Activated CD8-positive, alpha-beta memory T cell treated with anti-CD3 and anti-CD28 coated beads, Interleukin-2, amount 50 U/mL, for 48 hours (primary cell): ENCODE measurements at regions not wholly inside any gene's neighbourhood (a gene's known extent, or its start where the extent isn't known, plus 50 kb on each side); places are given as distances from the start of the nearest gene placed in this dataset.

ENCODE experiments used
- DNase-seq: peaks from one replicate; pipeline ENCODE4 v3.0.0-alpha.2; 2020

- DNase-seq = no peak
Observed at GRCh38 chr15:79230766-79231165, 51.8 kb upstream of the ANKRD34C start.

GRCh38 chr15:79222808-79223207, 59.7 kb upstream of the ANKRD34C start:
- DNase-seq = no peak

GRCh38 chr15:79221696-79222095, 60.8 kb upstream of the ANKRD34C start:
- no peak for DNase-seq

DNA sequence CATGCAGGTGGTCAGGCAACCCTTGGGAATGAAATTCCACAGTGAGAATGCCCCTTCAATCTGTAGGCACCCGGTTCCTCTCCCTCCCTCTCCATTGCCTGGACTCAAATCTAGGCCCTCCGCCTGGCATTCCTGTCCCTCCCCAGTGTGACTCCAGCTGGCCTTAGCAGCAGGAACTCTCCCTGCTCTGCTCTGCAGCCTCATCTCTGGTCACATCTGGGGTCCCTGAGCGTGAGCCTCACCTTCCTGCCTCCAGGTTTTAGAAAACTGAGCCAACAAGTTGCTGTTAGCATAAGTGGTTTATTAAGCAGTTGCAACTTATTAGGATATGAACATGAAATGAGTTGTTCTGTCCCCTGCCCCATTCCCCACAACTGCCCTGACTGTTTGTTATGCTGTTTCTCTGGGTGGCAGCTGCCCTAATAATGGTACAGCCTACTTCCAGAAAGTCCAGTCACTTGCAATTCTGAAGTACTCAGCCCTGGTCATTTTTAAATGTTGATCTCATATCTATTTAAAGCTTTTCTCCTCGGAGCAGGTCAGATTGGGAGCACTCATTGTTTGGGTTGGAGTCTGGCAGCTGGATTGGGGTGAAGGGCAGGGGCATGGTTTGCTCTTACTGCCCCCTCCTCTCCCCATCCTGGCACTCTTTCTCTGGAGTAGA, 63.0 kb upstream of the ANKRD34C start:
- no peak for DNase-seq

DNA sequence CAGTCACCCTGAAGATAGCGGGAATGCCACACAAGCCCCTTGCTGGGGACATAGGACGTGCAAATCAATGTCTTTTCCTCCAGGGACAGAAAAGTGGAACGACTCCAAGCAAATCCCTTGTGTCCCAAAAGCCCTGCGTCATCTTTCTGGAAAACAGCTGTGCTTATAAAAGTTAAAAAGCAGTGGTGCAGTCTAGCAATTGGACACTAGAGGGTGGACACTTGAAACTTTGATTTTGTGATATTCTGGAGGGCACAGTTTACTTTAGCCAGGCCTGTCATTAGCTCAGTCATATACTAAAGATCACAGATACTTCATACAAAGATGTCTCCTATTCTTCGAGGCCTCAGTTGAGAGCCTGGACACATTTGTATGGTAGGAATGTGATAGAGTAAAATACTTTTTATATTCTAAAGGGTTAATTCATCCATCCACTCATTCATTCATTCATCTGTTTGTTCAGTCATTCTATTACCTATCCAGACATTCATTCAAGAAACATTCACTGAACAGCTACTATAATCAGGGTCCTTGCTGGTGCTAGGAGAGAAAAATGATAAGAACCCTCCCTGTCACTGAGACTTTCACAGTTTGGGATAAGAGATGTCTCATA, 63.8 kb upstream of the ANKRD34C start:
- DNase-seq = no peak

DNA sequence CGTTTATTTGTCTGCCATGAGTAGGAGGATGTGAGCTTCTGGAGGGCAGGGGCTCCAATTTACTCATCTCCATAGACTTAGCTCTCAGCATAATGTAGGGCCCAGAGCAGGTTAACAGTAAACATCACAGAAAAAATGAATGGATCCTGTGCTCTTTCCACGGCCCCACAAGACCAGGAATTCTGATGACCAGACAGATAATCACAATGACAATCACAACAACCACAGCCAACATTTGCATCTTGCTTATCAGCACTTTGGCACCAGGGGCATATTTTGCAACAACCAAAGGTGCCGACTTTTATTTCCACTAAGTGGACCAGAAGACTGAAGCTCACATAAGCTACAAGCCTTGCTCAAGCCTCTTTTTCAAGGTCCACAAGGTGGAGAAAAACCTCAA, 68.9 kb upstream of the ANKRD34C start:
- DNase-seq = no peak

GRCh38 chr15:79212589-79213157, 69.8 kb upstream of the ANKRD34C start:
- DNase-seq = no peak

DNA sequence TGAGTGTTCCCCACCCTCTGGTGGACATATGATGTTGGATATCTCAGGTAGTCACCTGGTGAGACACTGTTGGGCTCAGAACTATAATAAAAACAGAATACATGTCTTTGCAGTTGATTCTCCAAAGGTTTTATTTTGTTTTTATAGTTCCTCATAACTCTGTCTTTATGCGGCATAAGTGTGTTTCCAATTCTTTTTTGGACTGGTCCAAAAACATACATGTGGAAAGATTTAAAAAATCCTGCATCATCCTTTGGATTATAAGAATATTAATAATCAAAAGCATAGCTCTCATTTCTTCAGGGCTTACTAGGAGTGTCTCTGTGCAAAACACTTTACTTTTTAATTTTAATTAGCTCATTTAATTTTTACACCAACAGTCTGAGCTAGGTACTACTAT, 71.0 kb upstream of the ANKRD34C start:
- DNase-seq = no peak

DNA sequence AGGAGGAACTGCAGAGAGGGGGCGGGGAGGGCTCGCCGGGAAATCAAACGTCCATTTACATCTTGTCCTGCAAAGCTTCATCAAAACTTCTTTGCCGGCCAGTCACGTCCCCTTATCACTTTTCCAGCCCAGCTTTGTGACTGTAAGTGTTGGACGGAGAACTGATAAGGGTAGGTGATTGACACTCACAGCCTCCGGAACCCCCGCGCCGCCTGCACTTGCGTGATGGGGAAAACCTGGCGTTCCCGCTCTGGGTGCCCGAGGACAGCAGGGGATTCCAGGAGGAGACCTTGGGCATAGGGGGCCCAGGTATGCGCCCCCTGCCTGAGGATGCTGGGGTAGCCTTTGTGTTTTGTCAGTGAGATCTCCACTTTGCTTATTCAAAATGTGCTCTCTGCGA, 72.8 kb upstream of the ANKRD34C start:
- DNase-seq = no peak

- no peak for DNase-seq
Observed at GRCh38 chr15:79209116-79209515, 73.4 kb upstream of the ANKRD34C start.

GRCh38 chr15:79208179-79208578, 74.3 kb upstream of the ANKRD34C start:
- DNase-seq = no peak

DNA sequence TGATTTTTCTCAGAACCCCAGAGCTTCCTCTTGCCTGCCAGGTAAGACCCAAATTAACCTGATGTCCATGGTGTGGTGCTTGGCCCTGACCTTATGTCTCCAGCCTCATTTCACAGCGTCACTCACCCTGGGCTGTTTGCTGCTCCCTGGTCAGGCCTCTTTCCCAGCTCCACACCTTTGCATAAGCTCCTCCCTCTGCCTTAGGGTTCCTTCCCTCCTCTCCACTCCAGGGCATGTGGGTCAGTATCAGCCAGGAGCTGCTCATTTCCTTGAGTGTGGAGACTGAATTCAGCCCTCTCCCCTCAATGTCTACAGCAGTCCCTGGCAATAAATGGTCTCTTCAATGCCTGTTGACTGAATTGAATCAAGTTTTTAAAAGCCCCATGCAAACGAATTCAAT, 75.6 kb upstream of the ANKRD34C start:
- DNase-seq = no peak

DNA sequence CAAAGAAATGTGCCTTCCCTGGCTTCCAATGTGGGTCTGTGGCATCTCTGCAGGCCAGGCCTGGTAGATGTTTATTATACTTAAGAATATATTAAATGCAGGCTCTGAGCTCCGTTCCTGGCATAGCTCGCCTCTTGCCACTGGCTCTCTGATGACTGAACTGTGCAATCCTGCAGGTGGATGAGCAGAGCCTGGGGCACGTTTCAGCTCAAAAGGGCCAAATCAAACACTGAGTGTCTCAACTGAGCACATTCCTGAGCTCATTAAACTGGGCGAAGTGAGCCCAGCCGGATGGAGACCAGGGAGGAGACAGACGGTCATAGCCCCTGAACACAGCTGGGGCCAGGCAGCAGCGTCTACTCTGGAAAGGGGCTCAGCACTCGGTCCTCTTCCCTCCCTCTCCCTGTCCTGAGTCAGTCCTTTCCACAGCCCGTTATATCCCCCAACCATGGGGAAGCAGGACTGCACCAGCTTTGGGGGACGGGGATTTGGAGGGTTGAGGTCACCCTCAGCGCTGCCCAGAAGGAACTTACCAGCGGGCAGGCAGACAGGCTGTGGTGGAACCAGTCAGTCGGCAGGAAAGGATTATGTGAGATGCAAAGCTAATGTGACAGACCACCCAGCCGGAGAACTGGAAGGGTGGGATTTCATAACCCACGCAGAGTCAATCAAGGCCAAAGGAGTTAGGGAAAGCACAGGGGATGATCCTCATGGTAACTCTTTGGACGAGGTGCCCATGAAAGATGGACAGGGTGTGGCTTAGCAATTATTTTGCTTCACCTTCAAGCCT, 77.4 kb upstream of the ANKRD34C start:
- DNase-seq = no peak

- no peak for DNase-seq
Observed at GRCh38 chr15:79198461-79198860, 84.1 kb upstream of the ANKRD34C start.

- no peak for DNase-seq
Observed at GRCh38 chr15:79197285-79197684, 85.2 kb upstream of the ANKRD34C start.

GRCh38 chr15:79195802-79196201, 86.7 kb upstream of the ANKRD34C start:
- no peak for DNase-seq

DNA sequence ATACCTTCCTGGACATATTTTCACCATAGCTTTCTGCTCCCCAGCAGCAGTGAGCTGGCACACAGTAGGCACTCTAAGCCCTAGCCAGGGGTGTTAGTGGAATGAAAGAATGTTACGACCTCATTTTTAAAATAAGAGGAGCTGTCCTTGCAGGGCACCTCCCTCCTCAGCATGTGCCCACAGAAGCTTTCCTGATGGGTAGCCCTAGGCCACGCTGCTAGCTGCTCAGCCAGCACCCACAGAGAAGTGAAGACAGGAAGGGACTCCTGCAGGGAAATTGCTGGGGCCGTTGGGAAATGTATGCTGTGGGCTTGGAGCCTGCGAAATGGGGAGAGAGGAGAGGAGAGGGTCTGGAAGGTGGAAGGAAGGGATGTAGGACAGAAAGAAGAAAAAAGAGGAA, 87.3 kb upstream of the ANKRD34C start:
- no peak for DNase-seq

GRCh38 chr15:79194386-79194785, 88.1 kb upstream of the ANKRD34C start:
- DNase-seq = no peak

GRCh38 chr15:79193549-79193948, 89.0 kb upstream of the ANKRD34C start:
- no peak for DNase-seq

DNA sequence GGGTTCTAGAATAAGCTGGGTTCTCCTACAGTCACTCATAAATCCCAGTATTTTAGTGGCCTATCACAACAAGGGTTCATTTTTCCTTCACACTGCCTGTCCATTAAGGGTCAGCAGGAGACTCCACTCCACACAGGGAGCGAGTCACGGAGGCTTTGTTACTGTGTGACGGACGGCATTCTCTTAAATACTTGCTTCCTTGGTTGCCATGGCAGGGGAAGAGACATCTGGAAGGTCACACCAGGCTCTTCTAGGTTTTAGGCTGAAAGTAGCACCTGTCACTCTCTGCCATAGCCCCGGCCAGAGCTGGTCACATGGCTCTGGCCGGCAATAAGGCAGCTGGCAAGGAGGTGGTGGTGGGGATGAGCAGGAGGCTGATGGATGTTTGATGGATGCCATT, 89.4 kb upstream of the ANKRD34C start:
- no peak for DNase-seq

- no peak for DNase-seq
Observed at GRCh38 chr15:79192462-79193036, 90.0 kb upstream of the ANKRD34C start.

DNA sequence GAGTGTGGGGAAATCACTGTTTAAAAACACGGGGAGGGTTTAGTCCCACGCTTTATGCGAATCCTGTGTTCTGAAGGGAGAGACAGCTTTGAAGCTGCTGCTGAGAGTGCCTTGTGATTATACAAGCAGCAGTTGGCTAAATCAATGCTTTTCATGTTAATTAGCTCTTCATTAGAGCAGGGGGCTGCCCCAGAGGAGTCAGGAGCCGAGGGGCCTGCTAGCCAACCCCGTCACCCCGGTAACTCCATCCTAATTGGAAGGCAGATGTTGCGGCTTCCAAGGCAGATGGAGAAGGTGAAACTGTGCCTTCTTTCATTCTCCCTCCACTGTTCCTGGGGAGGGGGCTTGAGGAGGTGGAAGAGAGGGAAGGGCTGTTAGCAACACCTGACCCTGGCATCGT, 92.4 kb upstream of the ANKRD34C start:
- DNase-seq = no peak

DNA sequence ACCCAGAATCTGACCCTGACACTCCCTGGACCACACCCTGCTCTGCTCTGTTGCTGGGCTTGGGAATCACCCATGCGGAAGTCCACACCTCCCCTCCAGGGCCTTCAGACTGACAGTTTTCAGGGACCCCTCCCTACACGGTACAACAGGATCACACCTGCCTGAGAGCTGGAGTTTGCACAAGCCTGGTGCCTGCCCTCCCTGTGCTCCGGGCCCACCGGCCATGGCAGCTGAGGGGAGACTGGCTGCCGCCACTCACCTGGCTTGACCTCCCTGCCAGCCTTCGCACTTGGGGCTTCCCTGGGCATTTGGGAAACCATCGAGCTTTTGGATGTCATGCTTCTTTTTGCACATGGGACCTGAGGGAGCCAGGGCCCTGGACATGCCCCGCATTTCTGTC, 95.9 kb upstream of the ANKRD34C start:
- no peak for DNase-seq

GRCh38 chr15:79185199-79185598, 94.6 kb upstream of the RASGRF1 start:
- DNase-seq = peak; percentile 66
